ENCODE measurements at regions not wholly inside any gene's neighbourhood (a gene's known extent, or its start where the extent isn't known, plus 50 kb on each side); places are given as distances from the start of the nearest gene placed in this dataset.

GRCh38 chr3:104596551-104596950 is 770.2 kb upstream of the ALCAM start:
- Mint-ChIP-seq H3K27ac (ENCODE audit: unreplicated experiment) (no peak overlapping the region), H3K36me3 (ENCODE audit: insufficient read depth, unreplicated experiment) (no peaks in the 10 kb centered on the region), H3K4me3 (ENCODE audit: unreplicated experiment) (no peak overlapping the region), H3K27me3 (ENCODE audit: insufficient read depth, unreplicated experiment) (no peaks in the 10 kb centered on the region), H3K9me3 (ENCODE audit: unreplicated experiment) (no peaks in the 10 kb centered on the region), H3K4me1 (ENCODE audit: low read depth, unreplicated experiment) (no peaks in the 10 kb centered on the region)
- intact Hi-C loops (cut with micrococcal nuclease; ENCODE audit: unreplicated experiment), result loop anchor here (1.0 kb wide), 2 partner anchors 770 to 922 kb away; partner anchors contain the start of gene ALCAM
- Histone ChIP-seq H3K4me3 (ENCODE audit: low read depth, low read length) (no peak overlapping the region), H3K4me1 (no peaks in the 10 kb centered on the region), H3K36me3 (ENCODE audit: control insufficient read depth, insufficient read depth, low read length) (no peaks in the 10 kb centered on the region), H3K9me3 (no peaks in the 10 kb centered on the region), H3K27me3 (replicated peaks; ENCODE audit: control insufficient read depth, insufficient read depth, low read length) (no peaks in the 10 kb centered on the region)
- peak in 1 of 2 experiments; percentile 25 for DNase-seq
- no TSS peak for BruUV-seq (replicated peaks)
- CTCF ChIA-PET, result interaction anchor here (0.6 kb wide), 1 partner anchor 48 kb away, joined by 3 read pairs; no protein-coding TSS in a partner anchor
- POLR2A ChIA-PET, result interaction anchor here (0.6 kb wide), 1 partner anchor 795 kb away, joined by 3 read pairs; no protein-coding TSS in a partner anchor
- TF ChIP-seq, protein P1, sequence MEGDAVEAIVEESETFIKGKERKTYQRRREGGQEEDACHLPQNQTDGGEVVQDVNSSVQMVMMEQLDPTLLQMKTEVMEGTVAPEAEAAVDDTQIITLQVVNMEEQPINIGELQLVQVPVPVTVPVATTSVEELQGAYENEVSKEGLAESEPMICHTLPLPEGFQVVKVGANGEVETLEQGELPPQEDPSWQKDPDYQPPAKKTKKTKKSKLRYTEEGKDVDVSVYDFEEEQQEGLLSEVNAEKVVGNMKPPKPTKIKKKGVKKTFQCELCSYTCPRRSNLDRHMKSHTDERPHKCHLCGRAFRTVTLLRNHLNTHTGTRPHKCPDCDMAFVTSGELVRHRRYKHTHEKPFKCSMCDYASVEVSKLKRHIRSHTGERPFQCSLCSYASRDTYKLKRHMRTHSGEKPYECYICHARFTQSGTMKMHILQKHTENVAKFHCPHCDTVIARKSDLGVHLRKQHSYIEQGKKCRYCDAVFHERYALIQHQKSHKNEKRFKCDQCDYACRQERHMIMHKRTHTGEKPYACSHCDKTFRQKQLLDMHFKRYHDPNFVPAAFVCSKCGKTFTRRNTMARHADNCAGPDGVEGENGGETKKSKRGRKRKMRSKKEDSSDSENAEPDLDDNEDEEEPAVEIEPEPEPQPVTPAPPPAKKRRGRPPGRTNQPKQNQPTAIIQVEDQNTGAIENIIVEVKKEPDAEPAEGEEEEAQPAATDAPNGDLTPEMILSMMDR (IDR thresholded peaks at IDR 0.05; ENCODE audit: insufficient read depth in 1 of 2, low read depth in 1 of 2, low read length in 1 of 2, severe bottlenecking in 1 of 2, unreplicated experiment in 1 of 2), result peak; percentile 36 to 51

- H3K9me3 ChIP-seq, result no peaks in the 10 kb centered on the region
- Mint-ChIP-seq H3K4me3 (ENCODE audit: unreplicated experiment) (no peak overlapping the region), H3K27me3 (ENCODE audit: insufficient read depth, unreplicated experiment) (no peaks in the 10 kb centered on the region), H3K36me3 (ENCODE audit: insufficient read depth, unreplicated experiment) (no peaks in the 10 kb centered on the region), H3K9me3 (ENCODE audit: unreplicated experiment) (no peaks in the 10 kb centered on the region), H3K4me1 (ENCODE audit: low read depth, unreplicated experiment) (no peaks in the 10 kb centered on the region), H3K27ac (ENCODE audit: unreplicated experiment) (no peak overlapping the region)
- H3K36me3 ChIP-seq (ENCODE audit: control insufficient read depth, insufficient read depth, low read length), result no peaks in the 10 kb centered on the region
- H3K27me3 ChIP-seq (replicated peaks; ENCODE audit: control insufficient read depth, insufficient read depth, low read length), result no peaks in the 10 kb centered on the region
- ChIA-PET POLR2A (no interaction called here), CTCF (no interaction called here)
- no peaks in the 10 kb centered on the region for H3K4me1 ChIP-seq
- intact Hi-C loops (cut with micrococcal nuclease; ENCODE audit: unreplicated experiment), result no loop called here
- TF ChIP-seq, protein P1 (IDR thresholded peaks at IDR 0.05; ENCODE audit: insufficient read depth in 1 of 2, low read depth in 1 of 2, low read length in 1 of 2, severe bottlenecking in 1 of 2, unreplicated experiment in 1 of 2), result no peak
- no peak for DNase-seq
- H3K4me3 ChIP-seq (ENCODE audit: low read depth, low read length), result no peak overlapping the region
- no TSS peak for BruUV-seq (replicated peaks)
Observed at GRCh38 chr3:104598848-104599511, 767.7 kb upstream of the ALCAM start.

- DNase-seq, result no peak
- no peak overlapping the region for H3K4me3 ChIP-seq (ENCODE audit: low read depth, low read length)
Observed at GRCh38 chr3:104604326-104605010, 762.2 kb upstream of the ALCAM start.

More at GRCh38 chr3:104604326-104605010, 762.2 kb upstream of the ALCAM start:
- no peaks in the 10 kb centered on the region for H3K4me1 ChIP-seq
- no peaks in the 10 kb centered on the region for H3K9me3 Mint-ChIP-seq (ENCODE audit: unreplicated experiment)
- no peaks in the 10 kb centered on the region for H3K27me3 Mint-ChIP-seq (ENCODE audit: insufficient read depth, unreplicated experiment)
- no peaks in the 10 kb centered on the region for H3K36me3 ChIP-seq (ENCODE audit: control insufficient read depth, insufficient read depth, low read length)
- TF ChIP-seq, protein P1 (IDR thresholded peaks at IDR 0.05; ENCODE audit: insufficient read depth in 1 of 2, low read depth in 1 of 2, low read length in 1 of 2, severe bottlenecking in 1 of 2, unreplicated experiment in 1 of 2), result no peak
- no peaks in the 10 kb centered on the region for H3K4me1 Mint-ChIP-seq (ENCODE audit: low read depth, unreplicated experiment)
- no TSS peak for BruUV-seq (replicated peaks)
- CTCF ChIA-PET, result interaction anchor here (1.6 kb wide), 1 partner anchor 10 kb away, joined by 3 read pairs; no protein-coding TSS in a partner anchor
- no peak overlapping the region for H3K27ac Mint-ChIP-seq (ENCODE audit: unreplicated experiment)
- no peak overlapping the region for H3K4me3 Mint-ChIP-seq (ENCODE audit: unreplicated experiment)
- POLR2A ChIA-PET, result no interaction called here
- no peaks in the 10 kb centered on the region for H3K9me3 ChIP-seq
- no peaks in the 10 kb centered on the region for H3K36me3 Mint-ChIP-seq (ENCODE audit: insufficient read depth, unreplicated experiment)
- intact Hi-C loops (cut with micrococcal nuclease; ENCODE audit: unreplicated experiment), result no loop called here
- no peaks in the 10 kb centered on the region for H3K27me3 ChIP-seq (replicated peaks; ENCODE audit: control insufficient read depth, insufficient read depth, low read length)

Data from Caco-2 (cell line).